ENCODE measurements at regions not wholly inside any gene's neighbourhood (a gene's known extent, or its start where the extent isn't known, plus 50 kb on each side); places are given as distances from the start of the nearest gene placed in this dataset.

DNA sequence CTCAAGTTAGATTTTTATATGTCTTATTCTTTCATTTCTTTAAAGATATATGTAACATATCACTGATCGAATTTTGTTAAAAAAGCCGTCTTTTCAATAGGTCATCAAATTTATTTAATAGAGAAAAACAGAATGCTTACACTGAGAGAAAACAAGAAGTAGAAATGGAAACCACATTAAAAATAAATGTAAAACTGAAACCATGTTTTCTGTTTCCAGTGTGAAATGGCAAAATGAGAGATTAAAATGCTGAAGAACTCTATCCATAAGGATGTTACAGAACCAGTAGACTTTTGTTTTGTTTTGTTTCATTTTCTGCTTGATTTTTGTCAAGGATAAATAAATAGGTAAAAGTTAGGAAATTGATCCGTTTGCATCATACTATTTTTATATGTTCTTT is 210.1 kb downstream of the PRDM9 start:
- H3K9me1 ChIP-seq (ENCODE audit: control insufficient read depth, insufficient read depth, low read length), result no peaks in the 10 kb centered on the region
- FAIRE-seq, result no peak
- no peak for DNase-seq (ENCODE audit: extremely low read depth in 1 of 4, low spot score in 3 of 4)
- H3K79me2 ChIP-seq (ENCODE audit: control insufficient read depth, insufficient read depth, low read length), result no peaks in the 10 kb centered on the region
- no peak for ATAC-seq
- H3K27me3 ChIP-seq (ENCODE audit: control insufficient read depth in 2 of 2, insufficient read depth in 2 of 2, low read length in 2 of 2), result no peaks in the 10 kb centered on the region
- 2% methylated on average over 3 of the region's 3 CpGs for WGBS (ENCODE audit: insufficient coverage, low coverage, missing lambda C conversion rate)
- intact Hi-C loops (cut with micrococcal nuclease), result no loop called here
- no peaks in the 10 kb centered on the region; the same call in 1 of the 2 replicates for H3K9me3 ChIP-seq (replicated peaks; ENCODE audit: control insufficient read depth, insufficient read depth, low read depth, low read length)
- BruUV-seq (replicated peaks), result no TSS peak
- H2AFZ ChIP-seq (ENCODE audit: low read depth, low read length), result no peak overlapping the region
- CTCF ChIA-PET (ENCODE audit: low intra/inter-chr PET ratio), result no interaction called here
- H3K27ac ChIP-seq (ENCODE audit: extremely low read depth, low read depth, low read length), result no peak overlapping the region
- H3K4me3 ChIP-seq, result no peak overlapping the region
- TF ChIP-seq, protein P1, sequence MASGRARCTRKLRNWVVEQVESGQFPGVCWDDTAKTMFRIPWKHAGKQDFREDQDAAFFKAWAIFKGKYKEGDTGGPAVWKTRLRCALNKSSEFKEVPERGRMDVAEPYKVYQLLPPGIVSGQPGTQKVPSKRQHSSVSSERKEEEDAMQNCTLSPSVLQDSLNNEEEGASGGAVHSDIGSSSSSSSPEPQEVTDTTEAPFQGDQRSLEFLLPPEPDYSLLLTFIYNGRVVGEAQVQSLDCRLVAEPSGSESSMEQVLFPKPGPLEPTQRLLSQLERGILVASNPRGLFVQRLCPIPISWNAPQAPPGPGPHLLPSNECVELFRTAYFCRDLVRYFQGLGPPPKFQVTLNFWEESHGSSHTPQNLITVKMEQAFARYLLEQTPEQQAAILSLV (tag; IDR thresholded peaks at IDR 0.05), result no peak
- TF ChIP-seq CEBPG (CRISPR knock-in tag; IDR thresholded peaks at IDR 0.05) (no peak), CEBPG (tag; conservative IDR thresholded peaks at IDR 0.05 in 1 of 2, IDR thresholded peaks at IDR 0.05 in 1 of 2) (no peak)
- in situ Hi-C loops (cut with MboI), result no loop called here
- H3K9ac ChIP-seq (ENCODE audit: insufficient read depth in 1 of 2, low read depth in 2 of 2, low read length in 2 of 2), result no peak overlapping the region
- no peaks in the 10 kb centered on the region for H4K20me1 ChIP-seq (replicated peaks; ENCODE audit: control insufficient read depth, insufficient read depth, low read length)
- H3K4me1 ChIP-seq (replicated peaks in 1 of 2; ENCODE audit: control insufficient read depth in 2 of 2, insufficient read depth in 2 of 2, low read length in 2 of 2), result no peaks in the 10 kb centered on the region
- H3K36me3 ChIP-seq (ENCODE audit: control insufficient read depth, insufficient read depth, low read length), result no peaks in the 10 kb centered on the region
- POLR2A ChIA-PET, result no interaction called here
- no peak overlapping the region for H3K4me2 ChIP-seq (ENCODE audit: insufficient read depth, low read length)

GRCh38 chr5:23718564-23718963 is 211.2 kb downstream of the PRDM9 start:
- 6% methylated on average over 1 of the region's 1 CpG for WGBS (ENCODE audit: insufficient coverage, low coverage, missing lambda C conversion rate)
- no peak overlapping the region for H3K4me3 ChIP-seq
- H3K9ac ChIP-seq (ENCODE audit: insufficient read depth in 1 of 2, low read depth in 2 of 2, low read length in 2 of 2), result no peak overlapping the region
- FAIRE-seq (no peak), DNase-seq (ENCODE audit: extremely low read depth in 1 of 4, low spot score in 3 of 4) (no peak), ATAC-seq (no peak)
- in situ Hi-C loops (cut with MboI), result no loop called here
- POLR2A ChIA-PET, result no interaction called here
- no peak overlapping the region for H2AFZ ChIP-seq (ENCODE audit: low read depth, low read length)
- CTCF ChIA-PET (ENCODE audit: low intra/inter-chr PET ratio), result no interaction called here
- H3K27me3 ChIP-seq (ENCODE audit: control insufficient read depth in 2 of 2, insufficient read depth in 2 of 2, low read length in 2 of 2), result no peaks in the 10 kb centered on the region
- H3K27ac ChIP-seq (ENCODE audit: extremely low read depth, low read depth, low read length), result no peak overlapping the region
- intact Hi-C loops (cut with micrococcal nuclease), result no loop called here
- no peaks in the 10 kb centered on the region for H3K79me2 ChIP-seq (ENCODE audit: control insufficient read depth, insufficient read depth, low read length)
- no peaks in the 10 kb centered on the region; the same call in 1 of the 2 replicates for H3K9me3 ChIP-seq (replicated peaks; ENCODE audit: control insufficient read depth, insufficient read depth, low read depth, low read length)
- no peaks in the 10 kb centered on the region for H3K9me1 ChIP-seq (ENCODE audit: control insufficient read depth, insufficient read depth, low read length)
- no peak overlapping the region for H3K4me2 ChIP-seq (ENCODE audit: insufficient read depth, low read length)
- H3K36me3 ChIP-seq (ENCODE audit: control insufficient read depth, insufficient read depth, low read length), result no peaks in the 10 kb centered on the region
- TF ChIP-seq CEBPG (CRISPR knock-in tag; IDR thresholded peaks at IDR 0.05) (no peak), CEBPG (tag; conservative IDR thresholded peaks at IDR 0.05 in 1 of 2, IDR thresholded peaks at IDR 0.05 in 1 of 2) (peak in 1 of 2 experiments; percentile 58; a peak in 2 of 4 replicates)
- TF ChIP-seq, protein P2, sequence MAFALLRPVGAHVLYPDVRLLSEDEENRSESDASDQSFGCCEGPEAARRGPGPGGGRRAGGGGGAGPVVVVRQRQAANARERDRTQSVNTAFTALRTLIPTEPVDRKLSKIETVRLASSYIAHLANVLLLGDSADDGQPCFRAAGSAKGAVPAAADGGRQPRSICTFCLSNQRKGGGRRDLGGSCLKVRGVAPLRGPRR (CRISPR knock-in tag; IDR thresholded peaks at IDR 0.05), result no peak
- no peaks in the 10 kb centered on the region for H4K20me1 ChIP-seq (replicated peaks; ENCODE audit: control insufficient read depth, insufficient read depth, low read length)
- H3K4me1 ChIP-seq (replicated peaks in 1 of 2; ENCODE audit: control insufficient read depth in 2 of 2, insufficient read depth in 2 of 2, low read length in 2 of 2), result no peaks in the 10 kb centered on the region
- BruUV-seq (replicated peaks), result no TSS peak
